ENCODE measurements at regions not wholly inside any gene's neighbourhood (a gene's known extent, or its start where the extent isn't known, plus 50 kb on each side); places are given as distances from the start of the nearest gene placed in this dataset.

- ATAC-seq (ENCODE audit: low FRiP score in 2 of 2) (no peak), DNase-seq (no peak)
- Histone ChIP-seq H3K27ac (no peak overlapping the region), H3K9me3 (no peaks in the 10 kb centered on the region), H3K4me1 (peaks cover 0 to 6% (median 5%) of the 10 kb centered on the region in 4 donors), H3K4me3 (no peak overlapping the region), H3K27me3 (no peaks in the 10 kb centered on the region), H3K36me3 (no peaks in the 10 kb centered on the region)
- TF ChIP-seq POLR2AphosphoS5 (IDR thresholded peaks at IDR 0.05) (no peak), CTCF (IDR thresholded peaks at IDR 0.05) (no peak), POLR2A (IDR thresholded peaks at IDR 0.05) (no peak), EP300 (IDR thresholded peaks at IDR 0.05) (no peak)
- WGBS, 2 donors = 59 to 79% methylated on average over 1 of the region's 1 CpG
These were observed 291.8 kb upstream of the G2E3 start for GRCh38 chr14:30267141-30267540.

GRCh38 chr14:30270200-30271161, 288.5 kb upstream of the G2E3 start:
- peaks cover 0 to 6% (median 5%) of the 10 kb centered on the region in 4 donors for H3K4me1 ChIP-seq
- 30 to 33% methylated on average over 24 to 29 of the region's 29 CpGs for WGBS, 2 donors
- H3K27ac ChIP-seq = no peak overlapping the region
- H3K36me3 ChIP-seq = no peaks in the 10 kb centered on the region
- ATAC-seq (ENCODE audit: low FRiP score in 2 of 2) = peak; percentile 91 to 93
- peak in 1 of 2 donors; percentile 79 for DNase-seq
- no peaks in the 10 kb centered on the region for H3K27me3 ChIP-seq
- H3K4me3 ChIP-seq = no peak overlapping the region
- no peak for TF ChIP-seq POLR2A (IDR thresholded peaks at IDR 0.05)
- TF ChIP-seq CTCF (IDR thresholded peaks at IDR 0.05) = peak; percentile 58 to 79 (median 70)
- H3K9me3 ChIP-seq = no peaks in the 10 kb centered on the region

GRCh38 chr14:30271811-30272323, 287.1 kb upstream of the G2E3 start:
- Histone ChIP-seq H3K9me3 (no peaks in the 10 kb centered on the region), H3K4me3 (no peak overlapping the region), H3K27ac (no peak overlapping the region), H3K27me3 (no peaks in the 10 kb centered on the region), H3K36me3 (no peaks in the 10 kb centered on the region), H3K4me1 (peaks cover 0 to 6% (median 5%) of the 10 kb centered on the region in 4 donors)
- 86 to 89% methylated on average over 6 of the region's 6 CpGs for WGBS, 2 donors
- ATAC-seq (ENCODE audit: low FRiP score in 2 of 2) = no peak
- no peak for TF ChIP-seq POLR2A (IDR thresholded peaks at IDR 0.05)
- TF ChIP-seq EP300 (IDR thresholded peaks at IDR 0.05) = no peak
- TF ChIP-seq CTCF (IDR thresholded peaks at IDR 0.05) = no peak
- no peak for TF ChIP-seq POLR2AphosphoS5 (IDR thresholded peaks at IDR 0.05)
- no peak for DNase-seq

- H3K36me3 ChIP-seq = no peaks in the 10 kb centered on the region
- 73 to 74% methylated on average over 14 of the region's 14 CpGs for WGBS, 2 donors
These were observed 285.8 kb upstream of the G2E3 start for GRCh38 chr14:30272848-30273832.

More at GRCh38 chr14:30272848-30273832, 285.8 kb upstream of the G2E3 start:
- Histone ChIP-seq H3K4me1 (peaks cover 0 to 6% (median 5%) of the 10 kb centered on the region in 4 donors), H3K4me3 (no peak overlapping the region), H3K27me3 (no peaks in the 10 kb centered on the region), H3K9me3 (no peaks in the 10 kb centered on the region), H3K27ac (no peak overlapping the region)
- TF ChIP-seq POLR2A (IDR thresholded peaks at IDR 0.05) = no peak
- TF ChIP-seq CTCF (IDR thresholded peaks at IDR 0.05) = no peak
- TF ChIP-seq EP300 (IDR thresholded peaks at IDR 0.05) = no peak
- no peak for TF ChIP-seq POLR2AphosphoS5 (IDR thresholded peaks at IDR 0.05)
- DNase-seq (no peak), ATAC-seq (ENCODE audit: low FRiP score in 2 of 2) (no peak)

Measured in upper lobe of left lung (tissue), 6 donors.